ENCODE measurements at regions not wholly inside any gene's neighbourhood (a gene's known extent, or its start where the extent isn't known, plus 50 kb on each side); places are given as distances from the start of the nearest gene placed in this dataset.

- intact Hi-C loops (cut with micrococcal nuclease), result loop anchor here (5.0 kb wide), 1 partner anchor 33 kb away; no protein-coding TSS in a partner anchor
- H3K27ac ChIP-seq (ENCODE audit: insufficient read depth, low read length), result no peak overlapping the region
- no peak overlapping the region for H3K4me2 ChIP-seq (ENCODE audit: low read depth, low read length)
- no peak overlapping the region for H4K5ac ChIP-seq (ENCODE audit: low read depth, low read length)
- no peaks in the 10 kb centered on the region for H3K36me3 ChIP-seq (ENCODE audit: control insufficient read depth, insufficient read depth, low read length)
- 38% methylated on average over 9 of the region's 13 CpGs; no CpG with 5 or more reads in 1 of the 2 experiments for WGBS, 2 experiments (ENCODE audit: extremely low coverage in 2 of 2, insufficient read length in 1 of 2)
- H2BK15ac ChIP-seq (ENCODE audit: low read depth, low read length), result no peak overlapping the region
- no peak overlapping the region for H3K18ac ChIP-seq (ENCODE audit: low read depth, low read length)
- no peak; the same call in 1 of the 2 replicates for ATAC-seq (ENCODE audit: low read depth)
- H3K4me1 ChIP-seq (ENCODE audit: control insufficient read depth, insufficient read depth, low read length), result peaks cover 7% of the 10 kb centered on the region
- no peak overlapping the region for H3K9ac ChIP-seq (ENCODE audit: low read depth, low read length)
- no peaks in the 10 kb centered on the region for H3K79me1 ChIP-seq (ENCODE audit: low read depth in 1 of 2, low read length in 2 of 2)
- no peaks in the 10 kb centered on the region for H3K27me3 ChIP-seq (ENCODE audit: control insufficient read depth, insufficient read depth, low read length)
- H2BK20ac ChIP-seq (ENCODE audit: low read depth, low read length), result no peak overlapping the region
- no peak for DNase-seq
- H2AK9ac ChIP-seq (replicated peaks; ENCODE audit: low read depth, low read length, poor library complexity), result no peak overlapping the region
- H3K23ac ChIP-seq (ENCODE audit: low read depth, low read length), result peak overlapping the region; percentile 20; the same call in 1 of the 2 replicates
- H2BK120ac ChIP-seq (ENCODE audit: low read depth, low read length), result no peak overlapping the region
- CTCF ChIA-PET, result no interaction called here
- H2AFZ ChIP-seq (replicated peaks; ENCODE audit: low read length, poor library complexity), result peak overlapping the region; percentile 74
- no TSS peak for BruUV-seq (replicated peaks)
- no peak overlapping the region for H4K91ac ChIP-seq (ENCODE audit: insufficient read depth, low read depth, low read length)
- H4K20me1 ChIP-seq (ENCODE audit: insufficient read depth, low read length), result no peaks in the 10 kb centered on the region
- H3K4me3 ChIP-seq (ENCODE audit: insufficient read depth, low read depth, low read length), result no peak overlapping the region
- H2BK5ac ChIP-seq (ENCODE audit: low read depth, low read length, poor library complexity, severe bottlenecking), result peak overlapping the region; percentile 87
- POLR2A ChIA-PET (ENCODE audit: unreplicated experiment), result no interaction called here
- peak overlapping the region in 1 of 2 experiments; percentile 37; a peak in 1 of 4 replicates for H4K8ac ChIP-seq (ENCODE audit: low read depth in 2 of 2, low read length in 2 of 2)
- no peaks in the 10 kb centered on the region for H3K9me3 ChIP-seq (ENCODE audit: control insufficient read depth, insufficient read depth, low read length)
- H2AK5ac ChIP-seq (ENCODE audit: low read depth, low read length), result peak overlapping the region; percentile 64; the same call in 1 of the 2 replicates
- H3K56ac ChIP-seq (ENCODE audit: extremely low read depth, insufficient read depth, low read length), result no peak overlapping the region
- H3K9me1 ChIP-seq (ENCODE audit: insufficient read depth, low read length), result peaks cover 8% of the 10 kb centered on the region; the same call in 1 of the 2 replicates
- no peak overlapping the region for H3K4ac ChIP-seq (ENCODE audit: low read depth, low read length)
- dilution Hi-C loops (cut with HindIII; ENCODE audit: low sequenced_read_pairs, unreplicated experiment), result no loop called here
- 0 out of 2 replicates have a peak overlapping the region, but pooled peaks have one; percentile 36 for H3K14ac ChIP-seq (replicated peaks; ENCODE audit: low read depth, low read length)
- in situ Hi-C loops (cut with MboI; ENCODE audit: low sequenced_read_pairs), result loop anchor here (25.0 kb wide), 2 partner anchors 438 to 888 kb away; no protein-coding TSS in a partner anchor
- TF ChIP-seq USF2 (IDR thresholded peaks at IDR 0.05; ENCODE audit: low read depth, low read length), result no peak
- no peak for TF ChIP-seq CEBPB (IDR thresholded peaks at IDR 0.05; ENCODE audit: low read depth, low read length)
- no peak for TF ChIP-seq MAZ (IDR thresholded peaks at IDR 0.05; ENCODE audit: borderline replicate concordance, low read depth, low read length)
- no peak for TF ChIP-seq MXI1 (IDR thresholded peaks at IDR 0.05; ENCODE audit: borderline replicate concordance, low read depth, low read length)
- no peak for TF ChIP-seq ELK1 (IDR thresholded peaks at IDR 0.05; ENCODE audit: borderline replicate concordance, low read depth, low read length)
- no peak for TF ChIP-seq RAD21 (IDR thresholded peaks at IDR 0.05; ENCODE audit: low read length)
- no peak for TF ChIP-seq RCOR1 (IDR thresholded peaks at IDR 0.05; ENCODE audit: insufficient replicate concordance, low read length)
- TF ChIP-seq POLR2A (IDR thresholded peaks at IDR 0.05; ENCODE audit: low read depth, low read length), result no peak
- TF ChIP-seq CHD1 (IDR thresholded peaks at IDR 0.05; ENCODE audit: low read depth, low read length), result no peak
- no peak for TF ChIP-seq CTCF (conservative IDR thresholded peaks at IDR 0.05; ENCODE audit: low read depth, low read length)
- no peak for TF ChIP-seq NFE2L2 (IDR thresholded peaks at IDR 0.05; ENCODE audit: low read depth, low read length)
- TF ChIP-seq RFX5 (IDR thresholded peaks at IDR 0.05; ENCODE audit: low read depth, low read length), result no peak
- no peak for TF ChIP-seq MAFK (IDR thresholded peaks at IDR 0.05; ENCODE audit: low read depth, low read length)
- TF ChIP-seq BHLHE40 (IDR thresholded peaks at IDR 0.05; ENCODE audit: low read depth, low read length), result no peak
- no peak for TF ChIP-seq SMC3 (IDR thresholded peaks at IDR 0.05; ENCODE audit: low read depth, low read length)
Observed at GRCh38 chr14:65173973-65174693, 71.8 kb upstream of the MAX start.

Measured in IMR-90 (cell line).